T-helper 17 cell (primary cell): ENCODE measurements at regions not wholly inside any gene's neighbourhood (a gene's known extent, or its start where the extent isn't known, plus 50 kb on each side); places are given as distances from the start of the nearest gene placed in this dataset.
"Not testable (repeated sequence)": the region's sequence is repeated elsewhere in the genome, so short reads cannot be mapped to it uniquely, and the experiment has no call there.

Source experiments
- ATAC-seq: fragments of 150-1000 bp; cut with Tn5 transposase; 2 replicates; pipeline ENCODE4 v1.10.0; 2021; ENCODE audit warnings: mild to moderate bottlenecking, moderate library complexity
- DNase-seq, 3 donors: peaks; one replicate each; pipeline versions ENCODE4 v3.0.0 to v3.0.0-alpha.2; 2020 to 2021
- H3K9me3 ChIP-seq: one replicate; pipeline ENCODE4 v1.7.0; 2013; ENCODE audit warnings: low read length, mild to moderate bottlenecking; ENCODE audit not compliant: control insufficient read depth, poor library complexity, severe bottlenecking
- H3K27ac Mint-ChIP-seq: one replicate; pipeline ENCODE4 v1.8.0; 2022; ENCODE audit warnings: mild to moderate bottlenecking, moderate library complexity, mixed read lengths
- H3K27me3 Mint-ChIP-seq: one replicate; pipeline ENCODE4 v1.8.0; 2022; ENCODE audit warnings: mixed read lengths
- H3K36me3 Mint-ChIP-seq: one replicate; pipeline ENCODE4 v1.8.0; 2022; ENCODE audit warnings: low read depth, mixed read lengths
- H3K4me1 Mint-ChIP-seq: one replicate; pipeline ENCODE4 v1.8.0; 2022; ENCODE audit warnings: mild to moderate bottlenecking, mixed read lengths
- H3K4me3 Mint-ChIP-seq: one replicate; pipeline ENCODE4 v1.8.0; 2022; ENCODE audit warnings: mild to moderate bottlenecking, moderate library complexity, mixed read lengths

GRCh38 chr11:38595359-38596016 is 1997.5 kb upstream of the RAG2 start:
- not testable (repeated sequence) for H3K9me3 ChIP-seq, H3K4me3 Mint-ChIP-seq, DNase-seq, H3K27ac Mint-ChIP-seq, H3K4me1 Mint-ChIP-seq, H3K27me3 Mint-ChIP-seq, H3K36me3 Mint-ChIP-seq, ATAC-seq

GRCh38 chr11:38594895-38595294 is 1996.9 kb upstream of the RAG2 start:
- H3K9me3 ChIP-seq = no peaks in the 10 kb centered on the region
- no peaks in the 10 kb centered on the region for H3K36me3 Mint-ChIP-seq
- H3K27me3 Mint-ChIP-seq = no peaks in the 10 kb centered on the region
- H3K4me3 Mint-ChIP-seq = no peak overlapping the region
- H3K4me1 Mint-ChIP-seq = no peaks in the 10 kb centered on the region
- DNase-seq = no peak
- H3K27ac Mint-ChIP-seq = no peak overlapping the region
- no peak for ATAC-seq

GRCh38 chr11:38593649-38594048 is 1995.6 kb upstream of the RAG2 start:
- no peaks in the 10 kb centered on the region for H3K36me3 Mint-ChIP-seq
- no peaks in the 10 kb centered on the region for H3K27me3 Mint-ChIP-seq
- no peaks in the 10 kb centered on the region for H3K9me3 ChIP-seq
- H3K27ac Mint-ChIP-seq = no peak overlapping the region
- ATAC-seq (no peak), DNase-seq (no peak)
- H3K4me1 Mint-ChIP-seq = no peaks in the 10 kb centered on the region
- H3K4me3 Mint-ChIP-seq = no peak overlapping the region

GRCh38 chr11:38582756-38583155 is 1984.7 kb upstream of the RAG2 start:
- Mint-ChIP-seq H3K36me3 (no peaks in the 10 kb centered on the region), H3K27me3 (no peaks in the 10 kb centered on the region), H3K4me3 (no peak overlapping the region), H3K4me1 (no peaks in the 10 kb centered on the region), H3K27ac (no peak overlapping the region)
- DNase-seq = no peak
- ATAC-seq = no peak
- H3K9me3 ChIP-seq = no peaks in the 10 kb centered on the region

GRCh38 chr11:38582151-38582550 is 1984.1 kb upstream of the RAG2 start:
- no peaks in the 10 kb centered on the region for H3K36me3 Mint-ChIP-seq
- ATAC-seq = no peak

GRCh38 chr11:38577769-38578168 is 1979.7 kb upstream of the RAG2 start:
- ATAC-seq = no peak
- DNase-seq = no peak
- H3K27ac Mint-ChIP-seq = no peak overlapping the region
- no peak overlapping the region for H3K4me3 Mint-ChIP-seq
- H3K27me3 Mint-ChIP-seq = no peaks in the 10 kb centered on the region
- no peaks in the 10 kb centered on the region for H3K4me1 Mint-ChIP-seq
- no peaks in the 10 kb centered on the region for H3K9me3 ChIP-seq
- no peaks in the 10 kb centered on the region for H3K36me3 Mint-ChIP-seq

More at GRCh38 chr11:38582151-38582550, 1984.1 kb upstream of the RAG2 start:
- DNase-seq = no peak
- no peaks in the 10 kb centered on the region for H3K4me1 Mint-ChIP-seq
- no peak overlapping the region for H3K4me3 Mint-ChIP-seq
- H3K9me3 ChIP-seq = no peaks in the 10 kb centered on the region
- no peaks in the 10 kb centered on the region for H3K27me3 Mint-ChIP-seq
- H3K27ac Mint-ChIP-seq = no peak overlapping the region

- H3K9me3 ChIP-seq = no peaks in the 10 kb centered on the region
- Mint-ChIP-seq H3K4me3 (no peak overlapping the region), H3K27ac (no peak overlapping the region), H3K27me3 (no peaks in the 10 kb centered on the region), H3K4me1 (no peaks in the 10 kb centered on the region), H3K36me3 (no peaks in the 10 kb centered on the region)
- DNase-seq = no peak
- no peak for ATAC-seq
Measured at GRCh38 chr11:38562562-38562961, 1964.5 kb upstream of the RAG2 start.

- no peak for ATAC-seq
- Mint-ChIP-seq H3K27ac (no peak overlapping the region), H3K36me3 (no peaks in the 10 kb centered on the region), H3K27me3 (no peaks in the 10 kb centered on the region), H3K4me3 (no peak overlapping the region), H3K4me1 (no peaks in the 10 kb centered on the region)
- DNase-seq = no peak
- no peaks in the 10 kb centered on the region for H3K9me3 ChIP-seq
Measured at GRCh38 chr11:38553148-38553547, 1955.1 kb upstream of the RAG2 start.

- Mint-ChIP-seq H3K27ac (no peak overlapping the region), H3K27me3 (no peaks in the 10 kb centered on the region), H3K36me3 (no peaks in the 10 kb centered on the region), H3K4me1 (no peaks in the 10 kb centered on the region), H3K4me3 (no peak overlapping the region)
- DNase-seq (no peak), ATAC-seq (no peak)
- H3K9me3 ChIP-seq = no peaks in the 10 kb centered on the region
Measured at GRCh38 chr11:38547462-38547861, 1949.4 kb upstream of the RAG2 start.

GRCh38 chr11:38543986-38544385 is 1946.0 kb upstream of the RAG2 start:
- no peak for ATAC-seq

GRCh38 chr11:38543311-38543710 is 1945.3 kb upstream of the RAG2 start:
- Mint-ChIP-seq H3K27me3 (no peaks in the 10 kb centered on the region), H3K27ac (no peak overlapping the region), H3K36me3 (no peaks in the 10 kb centered on the region), H3K4me1 (no peaks in the 10 kb centered on the region), H3K4me3 (no peak overlapping the region)
- DNase-seq (no peak), ATAC-seq (no peak)
- no peaks in the 10 kb centered on the region for H3K9me3 ChIP-seq

More at GRCh38 chr11:38543986-38544385, 1946.0 kb upstream of the RAG2 start:
- H3K27me3 Mint-ChIP-seq = no peaks in the 10 kb centered on the region
- H3K4me1 Mint-ChIP-seq = no peaks in the 10 kb centered on the region
- DNase-seq = no peak
- H3K9me3 ChIP-seq = no peaks in the 10 kb centered on the region
- no peak overlapping the region for H3K4me3 Mint-ChIP-seq
- no peak overlapping the region for H3K27ac Mint-ChIP-seq
- no peaks in the 10 kb centered on the region for H3K36me3 Mint-ChIP-seq

GRCh38 chr11:38538866-38539680 is 1941.0 kb upstream of the RAG2 start:
- Mint-ChIP-seq H3K4me1 (no peaks in the 10 kb centered on the region), H3K4me3 (no peak overlapping the region), H3K27ac (no peak overlapping the region), H3K36me3 (no peaks in the 10 kb centered on the region), H3K27me3 (no peaks in the 10 kb centered on the region)
- DNase-seq = no peak
- no peaks in the 10 kb centered on the region for H3K9me3 ChIP-seq
- ATAC-seq = no peak

- H3K9me3 ChIP-seq = peaks cover 3% of the 10 kb centered on the region
- H3K4me3 Mint-ChIP-seq = no peak overlapping the region
- no peak overlapping the region for H3K27ac Mint-ChIP-seq
- H3K27me3 Mint-ChIP-seq = no peaks in the 10 kb centered on the region
- H3K4me1 Mint-ChIP-seq = no peaks in the 10 kb centered on the region
- H3K36me3 Mint-ChIP-seq = no peaks in the 10 kb centered on the region
- DNase-seq (no peak), ATAC-seq (no peak)
Measured at GRCh38 chr11:38530226-38530625, 1932.2 kb upstream of the RAG2 start.

- DNase-seq = no peak
Measured at GRCh38 chr11:38524945-38525344, 1926.9 kb upstream of the RAG2 start.

More at GRCh38 chr11:38524945-38525344, 1926.9 kb upstream of the RAG2 start:
- Mint-ChIP-seq H3K4me1 (no peaks in the 10 kb centered on the region), H3K27ac (no peak overlapping the region), H3K4me3 (no peak overlapping the region), H3K27me3 (no peaks in the 10 kb centered on the region), H3K36me3 (no peaks in the 10 kb centered on the region)
- H3K9me3 ChIP-seq = no peaks in the 10 kb centered on the region
- no peak for ATAC-seq
